Endothelial cell of umbilical vein (primary cell): ENCODE measurements at regions not wholly inside any gene's neighbourhood (a gene's known extent, or its start where the extent isn't known, plus 50 kb on each side); places are given as distances from the start of the nearest gene placed in this dataset.

Experiments
- BruUV-seq: library from RNA; stranded (reverse); fragments of 400-500 nt; replicated peaks from 2 replicates; lab custom pipeline; 2021; lab: Mats Ljungman, UMichigan
- CTCF ChIA-PET: fragments of 300-600, 350-600 bp; sonication (Branson Sonifier 250); formaldehyde crosslinking; loops from one replicate; lab custom pipeline; 2021; ENCODE audit warnings: antibody characterized with exemption, inconsistent platforms; lab: Charles Lee
- POLR2A ChIA-PET: fragments of 300-600, 350-600 bp; sonication (Branson Sonifier 250); formaldehyde crosslinking; loops from one replicate; lab custom pipeline; 2021; ENCODE audit warnings: antibody characterized with exemption, inconsistent platforms; lab: Charles Lee
- DNase-seq: peaks from one replicate; pipeline ENCODE4 v3.0.0-alpha.2; 2011; ENCODE audit warnings: low read depth, low spot score
- FAIRE-seq: peaks from 2 replicates; lab custom pipeline; 2011; peaks lifted over from hg19 to GRCh38; lab: Jason Lieb, UNC
- H2AFZ ChIP-seq: 2 replicates; pipeline ENCODE4 v1.6.0; 2012; ENCODE audit warnings: low read depth, low read length, control low read depth, inconsistent platforms
- H3K27ac ChIP-seq: 2 replicates; pipeline ENCODE4 v1.5.1; 2011; ENCODE audit warnings: low read depth, mild to moderate bottlenecking, control low read depth, low read length, moderate library complexity; ENCODE audit not compliant: insufficient read depth
- H3K27me3 ChIP-seq, 2 experiments: 2 replicates each; pipeline versions ENCODE4 v1.6.0 to v1.6.1; 2011; ENCODE audit warnings: low read length in 2 of 2, mixed read lengths in 1 of 2; ENCODE audit not compliant: control insufficient read depth in 2 of 2, insufficient read depth in 2 of 2
- H3K36me3 ChIP-seq, 2 experiments: 2 replicates in 1 of 2; 3 replicates in 1 of 2; pipeline ENCODE4 v1.5.1; 2011; ENCODE audit warnings: low read length in 2 of 2, mild to moderate bottlenecking in 1 of 2, moderate library complexity in 1 of 2; ENCODE audit not compliant: control insufficient read depth in 2 of 2, insufficient read depth in 2 of 2; ENCODE audit errors: extremely low read depth in 1 of 2
- H3K4me1 ChIP-seq: 3 replicates; pipeline ENCODE4 v1.5.1; 2011; ENCODE audit warnings: mild to moderate bottlenecking, low read length; ENCODE audit not compliant: control insufficient read depth, insufficient read depth; ENCODE audit errors: extremely low read depth
- H3K4me2 ChIP-seq: 2 replicates; pipeline ENCODE4 v1.6.1; 2011; ENCODE audit warnings: low read length, control low read depth, mixed read lengths; ENCODE audit not compliant: insufficient read depth
- H3K4me3 ChIP-seq, 3 experiments: fragments of 200-600 bp in 1 of 3; sonication (generic), shearing (Covaris generic) in 1 of 3; replicated peaks in 1 of 3; 2 replicates each; pipeline ENCODE4 v1.5.1; 2011 to 2016; ENCODE audit warnings: control low read depth in 3 of 3, low read length in 3 of 3, mild to moderate bottlenecking in 2 of 3, inconsistent platforms in 1 of 3, low read depth in 1 of 3, moderate library complexity in 1 of 3; ENCODE audit not compliant: insufficient read depth in 1 of 3
- H3K79me2 ChIP-seq: 2 replicates; pipeline ENCODE4 v1.6.0; 2012; ENCODE audit warnings: low read length, inconsistent platforms; ENCODE audit not compliant: control insufficient read depth, insufficient read depth
- H3K9ac ChIP-seq: replicated peaks from 2 replicates; pipeline ENCODE3; 2011; ENCODE audit warnings: low read length, control low read depth; ENCODE audit not compliant: insufficient read depth; ENCODE audit errors: extremely low read depth
- H3K9me1 ChIP-seq: replicated peaks from 3 replicates; pipeline ENCODE4 v1.6.0; 2011; ENCODE audit warnings: mild to moderate bottlenecking, low read length; ENCODE audit not compliant: control insufficient read depth, insufficient read depth; ENCODE audit errors: extremely low read depth
- H3K9me3 ChIP-seq: replicated peaks from 2 replicates; pipeline ENCODE4 v1.5.1; 2012; ENCODE audit warnings: low read length, inconsistent platforms; ENCODE audit not compliant: control insufficient read depth, insufficient read depth
- H4K20me1 ChIP-seq: replicated peaks from 2 replicates; pipeline ENCODE3; 2011; ENCODE audit warnings: mild to moderate bottlenecking, low read length; ENCODE audit not compliant: control insufficient read depth, insufficient read depth; ENCODE audit errors: extremely low read depth
- EZH2 ChIP-seq: IDR thresholded peaks from 2 replicates; pipeline ENCODE4 v1.6.1; 2012; ENCODE audit warnings: borderline replicate concordance, low read depth, mild to moderate bottlenecking, moderate library complexity, low read length, inconsistent platforms; ENCODE audit not compliant: severe bottlenecking
- FOS ChIP-seq: IDR thresholded peaks from 2 replicates; pipeline ENCODE4 v1.6.1; 2011; ENCODE audit warnings: mild to moderate bottlenecking, low read length, moderate library complexity, borderline replicate concordance; ENCODE audit not compliant: insufficient read depth
- GATA2 ChIP-seq: IDR thresholded peaks from 2 replicates; pipeline ENCODE4 v1.7.0; 2011; ENCODE audit warnings: low read depth, mild to moderate bottlenecking, moderate library complexity, mixed read lengths, low read length; ENCODE audit not compliant: insufficient read length, insufficient read depth
- JUN ChIP-seq: IDR thresholded peaks from 2 replicates; pipeline ENCODE4 v1.6.1; 2011; ENCODE audit warnings: borderline replicate concordance, low read depth; ENCODE audit not compliant: insufficient read length, insufficient read depth
- MYC ChIP-seq: IDR thresholded peaks from one replicate; pipeline ENCODE4 v1.6.1; 2011; ENCODE audit warnings: mild to moderate bottlenecking, low read depth, low read length
- POLR2A ChIP-seq: IDR thresholded peaks from 2 replicates; pipeline ENCODE4 v1.6.1; 2012; ENCODE audit warnings: low read depth, mild to moderate bottlenecking, control low read depth, low read length
- POLR2AphosphoS5 ChIP-seq: IDR thresholded peaks from 2 replicates; pipeline ENCODE4 v1.6.1; 2012; ENCODE audit warnings: low read depth, mild to moderate bottlenecking, control low read depth, low read length, moderate library complexity; ENCODE audit not compliant: insufficient read depth
- dilution Hi-C: fragments of 300-500 bp; cut with MboI; formaldehyde crosslinking; loops from one replicate; pipeline ENCODE4 v1.15.0; 2019; ENCODE audit warnings: low sequenced_read_pairs; ENCODE audit not compliant: extremely low pct_ligation_motif_present
- intact Hi-C: fragments of 100-400 bp; cut with micrococcal nuclease; formaldehyde crosslinking; loops from one replicate; pipeline ENCODE4 v1.10.0; 2022
- TF ChIP-seq, protein P1 (sequence below): IDR thresholded peaks from 2 replicates; pipeline ENCODE4 v1.6.1; 2011; ENCODE audit not compliant: insufficient read depth, insufficient read length
- TF ChIP-seq, protein P2 (sequence below), 2 donors: IDR thresholded peaks; 1 replicate in 1 of 2; 2 replicates in 1 of 2; pipeline ENCODE4 v1.5.1; 2011; ENCODE audit warnings: low read length in 2 of 2, mild to moderate bottlenecking in 2 of 2, moderate library complexity in 2 of 2, control low read depth in 1 of 2, inconsistent platforms in 1 of 2, low read depth in 1 of 2; ENCODE audit not compliant: insufficient read depth in 1 of 2; ENCODE audit errors: extremely low read depth in 1 of 2

- FAIRE-seq (no peak), DNase-seq (no peak)
- BruUV-seq, result no TSS peak
- ChIA-PET POLR2A (no interaction called here), CTCF (no interaction called here)
- intact Hi-C loops, result no loop called here
- Histone ChIP-seq H3K27ac (no peak overlapping the region), H3K4me1 (no peaks in the 10 kb centered on the region), H3K27me3 (peaks cover 0 to 2% of the 10 kb centered on the region in 2 experiments), H3K9me3 (no peaks in the 10 kb centered on the region), H3K9ac (no peak overlapping the region), H3K79me2 (no peaks in the 10 kb centered on the region), H3K4me2 (no peak overlapping the region), H3K9me1 (no peaks in the 10 kb centered on the region), H3K36me3 (no peaks in the 10 kb centered on the region), H3K4me3 (no peak overlapping the region), H2AFZ (no peak overlapping the region), H4K20me1 (no peaks in the 10 kb centered on the region)
- TF ChIP-seq MYC (no peak), EZH2 (no peak), POLR2A (no peak), FOS (no peak), GATA2 (no peak), JUN (no peak), POLR2AphosphoS5 (no peak)
- TF ChIP-seq, protein P1, sequence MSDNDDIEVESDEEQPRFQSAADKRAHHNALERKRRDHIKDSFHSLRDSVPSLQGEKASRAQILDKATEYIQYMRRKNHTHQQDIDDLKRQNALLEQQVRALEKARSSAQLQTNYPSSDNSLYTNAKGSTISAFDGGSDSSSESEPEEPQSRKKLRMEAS, result no peak
- TF ChIP-seq, protein P2, sequence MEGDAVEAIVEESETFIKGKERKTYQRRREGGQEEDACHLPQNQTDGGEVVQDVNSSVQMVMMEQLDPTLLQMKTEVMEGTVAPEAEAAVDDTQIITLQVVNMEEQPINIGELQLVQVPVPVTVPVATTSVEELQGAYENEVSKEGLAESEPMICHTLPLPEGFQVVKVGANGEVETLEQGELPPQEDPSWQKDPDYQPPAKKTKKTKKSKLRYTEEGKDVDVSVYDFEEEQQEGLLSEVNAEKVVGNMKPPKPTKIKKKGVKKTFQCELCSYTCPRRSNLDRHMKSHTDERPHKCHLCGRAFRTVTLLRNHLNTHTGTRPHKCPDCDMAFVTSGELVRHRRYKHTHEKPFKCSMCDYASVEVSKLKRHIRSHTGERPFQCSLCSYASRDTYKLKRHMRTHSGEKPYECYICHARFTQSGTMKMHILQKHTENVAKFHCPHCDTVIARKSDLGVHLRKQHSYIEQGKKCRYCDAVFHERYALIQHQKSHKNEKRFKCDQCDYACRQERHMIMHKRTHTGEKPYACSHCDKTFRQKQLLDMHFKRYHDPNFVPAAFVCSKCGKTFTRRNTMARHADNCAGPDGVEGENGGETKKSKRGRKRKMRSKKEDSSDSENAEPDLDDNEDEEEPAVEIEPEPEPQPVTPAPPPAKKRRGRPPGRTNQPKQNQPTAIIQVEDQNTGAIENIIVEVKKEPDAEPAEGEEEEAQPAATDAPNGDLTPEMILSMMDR (IDR thresholded peaks at IDR 0.05; ENCODE audit: extremely low read depth in 1 of 2, insufficient read depth in 1 of 2, low read depth in 1 of 2, low read length in 2 of 2), result no peak
- dilution Hi-C loops, result no loop called here
These were observed 326.6 kb downstream of the COL12A1 start for GRCh38 chr6:74879234-74879633.
